ENCODE measurements at regions not wholly inside any gene's neighbourhood (a gene's known extent, or its start where the extent isn't known, plus 50 kb on each side); places are given as distances from the start of the nearest gene placed in this dataset.

GRCh38 chr5:74239261-74239660 lies 401.3 kb downstream of the ENC1 start:
- in situ Hi-C loops (cut with HindIII; ENCODE audit: low sequenced_read_pairs), result no loop called here
- TF ChIP-seq CTCF (IDR thresholded peaks at IDR 0.05; ENCODE audit: low read depth, low read length, missing control alignments), result no peak
- DNase-seq (ENCODE audit: low read depth), result no peak
- H3K4me3 ChIP-seq (ENCODE audit: low read depth, low read length), result no peak overlapping the region

GRCh38 chr5:74237571-74238145 lies 402.9 kb downstream of the ENC1 start:
- in situ Hi-C loops (cut with HindIII; ENCODE audit: low sequenced_read_pairs), result no loop called here
- no peak for DNase-seq (ENCODE audit: low read depth)
- no peak overlapping the region for H3K4me3 ChIP-seq (ENCODE audit: low read depth, low read length)
- no peak for TF ChIP-seq CTCF (IDR thresholded peaks at IDR 0.05; ENCODE audit: low read depth, low read length, missing control alignments)

DNA sequence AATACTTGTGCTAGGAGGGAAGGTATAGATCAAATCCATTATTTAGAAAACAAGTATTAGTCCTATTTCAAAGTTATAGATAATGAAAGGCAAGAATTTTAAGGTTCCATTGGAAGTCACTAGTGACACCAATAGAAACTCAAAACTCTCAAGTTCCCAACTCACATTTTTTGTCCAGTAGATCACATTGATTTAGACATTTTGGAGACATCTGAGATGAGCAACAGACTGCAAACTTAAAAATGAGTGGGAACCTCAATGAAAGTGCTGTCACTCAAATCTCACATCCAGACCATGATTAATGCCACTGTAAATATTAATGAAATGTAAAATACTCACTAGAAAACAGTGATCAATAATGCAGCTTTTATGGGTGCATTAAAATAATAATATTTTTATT lies 405.0 kb downstream of the ENC1 start:
- in situ Hi-C loops (cut with HindIII; ENCODE audit: low sequenced_read_pairs), result no loop called here
- H3K4me3 ChIP-seq (ENCODE audit: low read depth, low read length), result no peak overlapping the region
- no peak for TF ChIP-seq CTCF (IDR thresholded peaks at IDR 0.05; ENCODE audit: low read depth, low read length, missing control alignments)
- DNase-seq (ENCODE audit: low read depth), result no peak

DNA sequence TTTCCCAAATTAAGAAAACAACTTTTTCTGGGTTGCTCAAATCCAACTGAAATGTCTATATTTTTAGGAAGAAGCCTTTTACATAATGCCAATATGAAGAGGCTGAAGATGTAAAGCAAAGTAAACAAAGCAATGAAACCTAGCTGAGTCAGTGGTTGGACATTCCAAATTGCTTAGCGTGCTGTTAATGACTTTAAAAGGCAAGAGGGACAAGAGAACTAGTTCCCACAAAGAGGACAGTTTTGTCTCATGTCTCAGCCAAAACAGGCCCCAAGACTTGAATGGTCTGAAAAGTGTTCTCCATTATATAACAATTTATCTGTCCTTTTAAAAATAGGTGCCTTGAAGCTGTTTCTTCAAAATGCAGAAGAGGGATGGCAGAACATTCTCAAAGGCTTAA lies 407.0 kb downstream of the ENC1 start:
- in situ Hi-C loops (cut with HindIII; ENCODE audit: low sequenced_read_pairs), result no loop called here

DNA sequence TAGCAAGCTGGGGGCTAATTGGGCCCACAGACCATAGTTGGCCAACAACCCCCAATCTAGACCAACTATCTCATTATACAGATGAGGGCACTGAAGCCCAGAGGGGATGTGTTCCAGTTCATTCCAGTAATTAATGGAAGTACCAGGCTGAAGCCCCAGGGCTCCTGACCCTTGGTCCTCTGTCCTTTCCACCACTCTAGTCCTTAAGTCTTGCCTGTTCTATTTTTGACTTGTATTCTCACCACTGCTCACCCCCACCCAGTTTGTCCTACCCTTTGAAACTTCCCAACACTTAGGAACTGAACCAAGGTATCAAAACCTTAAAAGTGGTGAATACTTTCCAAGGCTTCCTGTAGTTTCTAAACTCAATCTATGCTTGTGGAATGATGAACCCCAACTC lies 407.4 kb downstream of the ENC1 start:
- DNase-seq (ENCODE audit: low read depth), result no peak
- no peak overlapping the region for H3K4me3 ChIP-seq (ENCODE audit: low read depth, low read length)
- in situ Hi-C loops (cut with HindIII; ENCODE audit: low sequenced_read_pairs), result no loop called here
- no peak for TF ChIP-seq CTCF (IDR thresholded peaks at IDR 0.05; ENCODE audit: low read depth, low read length, missing control alignments)

More for the DNA sequence above, 407.0 kb downstream of the ENC1 start:
- no peak for DNase-seq (ENCODE audit: low read depth)
- no peak overlapping the region for H3K4me3 ChIP-seq (ENCODE audit: low read depth, low read length)
- TF ChIP-seq CTCF (IDR thresholded peaks at IDR 0.05; ENCODE audit: low read depth, low read length, missing control alignments), result no peak

- H3K4me3 ChIP-seq (ENCODE audit: low read depth, low read length), result no peak overlapping the region
- in situ Hi-C loops (cut with HindIII; ENCODE audit: low sequenced_read_pairs), result no loop called here
- no peak for TF ChIP-seq CTCF (IDR thresholded peaks at IDR 0.05; ENCODE audit: low read depth, low read length, missing control alignments)
- peak; percentile 28 for DNase-seq (ENCODE audit: low read depth)
Measured at GRCh38 chr5:74232276-74232675, 408.3 kb downstream of the ENC1 start.

GRCh38 chr5:74231697-74232096 lies 408.8 kb downstream of the ENC1 start:
- no peak for TF ChIP-seq CTCF (IDR thresholded peaks at IDR 0.05; ENCODE audit: low read depth, low read length, missing control alignments)
- no peak for DNase-seq (ENCODE audit: low read depth)
- in situ Hi-C loops (cut with HindIII; ENCODE audit: low sequenced_read_pairs), result no loop called here
- H3K4me3 ChIP-seq (ENCODE audit: low read depth, low read length), result no peak overlapping the region
